Stimulated activated CD8-positive, alpha-beta memory T cell treated with anti-CD3 and anti-CD28 coated beads, Interleukin-15, amount 100 ng/mL, for 48 hours (primary cell): ENCODE measurements at regions not wholly inside any gene's neighbourhood (a gene's known extent, or its start where the extent isn't known, plus 50 kb on each side); places are given as distances from the start of the nearest gene placed in this dataset.
"Not testable (repeated sequence)": the region's sequence is repeated elsewhere in the genome, so short reads cannot be mapped to it uniquely, and the experiment has no call there.

ENCODE experiments used
- DNase-seq, 2 donors: peaks; one replicate each; pipeline ENCODE4 v3.0.0-alpha.2; 2020; ENCODE audit warnings: low read depth in 2 of 2

GRCh38 chr14:22200131-22200530 lies 388.9 kb downstream of the DAD1 start:
- DNase-seq: not testable (repeated sequence)

- DNase-seq: no peak
Measured at GRCh38 chr14:22194664-22195063, 394.4 kb downstream of the DAD1 start.

GRCh38 chr14:22190411-22191191 lies 398.4 kb downstream of the DAD1 start:
- DNase-seq: no peak

- DNase-seq: no peak
Measured at GRCh38 chr14:22189881-22190280, 399.1 kb downstream of the DAD1 start.

- no peak for DNase-seq
Measured at GRCh38 chr14:22188318-22188717, 400.7 kb downstream of the DAD1 start.

- no peak for DNase-seq
Measured at GRCh38 chr14:22185789-22186188, 403.2 kb downstream of the DAD1 start.

GRCh38 chr14:22185191-22185590 lies 403.8 kb downstream of the DAD1 start:
- no peak for DNase-seq

- no peak for DNase-seq
Measured at GRCh38 chr14:22184830-22185168, 404.2 kb downstream of the DAD1 start.

GRCh38 chr14:22184157-22184829 lies 404.7 kb downstream of the DAD1 start:
- no peak for DNase-seq

GRCh38 chr14:22180045-22180444 lies 409.0 kb downstream of the DAD1 start:
- no peak for DNase-seq

- DNase-seq: no peak
Measured at GRCh38 chr14:22179190-22179589, 409.8 kb downstream of the DAD1 start.

GRCh38 chr14:22178333-22178839 lies 410.6 kb downstream of the DAD1 start:
- no peak for DNase-seq

GRCh38 chr14:22177870-22178269 lies 411.2 kb downstream of the DAD1 start:
- no peak for DNase-seq

GRCh38 chr14:22176957-22177356 lies 412.1 kb downstream of the DAD1 start:
- no peak for DNase-seq

- not testable (repeated sequence) for DNase-seq
Measured at GRCh38 chr14:22175278-22175558, 413.8 kb downstream of the DAD1 start.

GRCh38 chr14:22174412-22175277 lies 414.4 kb downstream of the DAD1 start:
- DNase-seq: no peak

- DNase-seq: no peak
Measured at GRCh38 chr14:22168092-22168955, 420.7 kb downstream of the DAD1 start.

- no peak for DNase-seq
Measured at GRCh38 chr14:22164616-22165015, 424.4 kb downstream of the DAD1 start.

GRCh38 chr14:22163051-22163450 lies 426.0 kb downstream of the DAD1 start:
- no peak for DNase-seq

- DNase-seq: no peak
Measured at GRCh38 chr14:22159957-22160356, 429.1 kb downstream of the DAD1 start.

GRCh38 chr14:22159099-22159498 lies 429.9 kb downstream of the DAD1 start:
- DNase-seq: no peak

- DNase-seq: no peak
Measured at GRCh38 chr14:22158560-22158959, 430.5 kb downstream of the DAD1 start.
